Hematopoietic multipotent progenitor cell treated with erythropoietin and hydrocortisone succinate and interleukin-3 and kit ligand, for 8 days (in vitro differentiated cells): ENCODE measurements at regions not wholly inside any gene's neighbourhood (a gene's known extent, or its start where the extent isn't known, plus 50 kb on each side); places are given as distances from the start of the nearest gene placed in this dataset.

Source experiments
- DNase-seq: peaks from one replicate; pipeline ENCODE4 v3.0.0-alpha.2; 2015

DNA sequence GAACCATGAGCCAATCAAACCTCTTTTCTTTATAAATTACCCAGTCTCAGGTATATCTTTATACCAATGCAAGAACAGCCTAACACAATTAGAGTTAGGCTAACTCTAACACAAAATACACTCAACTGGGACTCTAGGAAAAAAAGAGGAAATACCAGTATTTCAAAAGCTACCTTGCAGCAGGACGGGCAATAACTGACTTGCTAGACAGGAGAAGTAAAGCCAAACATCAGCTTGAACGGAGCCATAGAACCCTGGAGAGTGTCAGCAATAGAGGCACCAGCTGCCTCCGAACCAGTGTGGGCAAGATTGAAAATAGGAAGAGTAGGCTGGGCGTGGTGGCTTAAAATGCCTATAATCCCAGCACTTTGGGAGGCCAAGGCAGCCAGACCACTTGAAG lies 162.0 kb upstream of the SOX4 start:
- DNase-seq: no peak

DNA sequence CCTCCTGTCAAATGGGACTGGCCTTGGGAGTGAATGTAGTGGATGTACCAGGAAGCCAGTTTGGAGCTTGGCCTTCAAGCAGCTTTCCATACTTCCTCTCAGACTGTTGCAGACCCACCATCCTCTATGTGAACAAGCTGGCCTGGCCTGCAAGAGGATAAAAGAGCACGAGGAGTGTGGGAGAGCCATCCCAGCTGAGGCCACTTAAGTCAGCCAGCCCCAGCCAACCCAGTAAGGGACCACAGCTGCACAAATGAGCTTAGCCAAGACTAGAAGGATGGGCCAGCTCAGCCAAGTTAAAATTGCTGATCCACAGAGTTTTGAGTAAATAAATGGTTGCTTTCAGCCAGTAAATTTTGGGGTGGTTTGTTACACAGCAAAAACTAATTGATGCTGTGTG lies 156.9 kb upstream of the SOX4 start:
- no peak for DNase-seq

DNA sequence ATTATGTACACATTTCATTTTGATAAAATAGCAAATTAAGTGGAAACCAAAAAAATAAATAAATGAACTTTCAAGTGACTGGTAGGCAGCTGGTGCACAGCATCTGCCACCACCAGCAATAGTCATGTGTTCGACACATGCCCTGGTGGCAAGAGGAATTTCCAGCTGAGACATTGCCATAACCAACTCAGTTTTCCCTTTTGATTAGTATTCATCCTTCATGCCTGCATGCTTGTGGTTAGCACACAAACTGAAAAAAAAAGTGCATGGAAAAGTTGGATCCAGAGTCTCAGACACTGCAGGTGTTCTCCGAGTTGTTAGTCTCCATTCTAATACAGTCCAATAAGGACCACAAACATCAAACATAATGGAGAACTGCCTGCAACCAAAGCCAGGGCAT lies 156.0 kb upstream of the SOX4 start:
- DNase-seq: no peak

DNA sequence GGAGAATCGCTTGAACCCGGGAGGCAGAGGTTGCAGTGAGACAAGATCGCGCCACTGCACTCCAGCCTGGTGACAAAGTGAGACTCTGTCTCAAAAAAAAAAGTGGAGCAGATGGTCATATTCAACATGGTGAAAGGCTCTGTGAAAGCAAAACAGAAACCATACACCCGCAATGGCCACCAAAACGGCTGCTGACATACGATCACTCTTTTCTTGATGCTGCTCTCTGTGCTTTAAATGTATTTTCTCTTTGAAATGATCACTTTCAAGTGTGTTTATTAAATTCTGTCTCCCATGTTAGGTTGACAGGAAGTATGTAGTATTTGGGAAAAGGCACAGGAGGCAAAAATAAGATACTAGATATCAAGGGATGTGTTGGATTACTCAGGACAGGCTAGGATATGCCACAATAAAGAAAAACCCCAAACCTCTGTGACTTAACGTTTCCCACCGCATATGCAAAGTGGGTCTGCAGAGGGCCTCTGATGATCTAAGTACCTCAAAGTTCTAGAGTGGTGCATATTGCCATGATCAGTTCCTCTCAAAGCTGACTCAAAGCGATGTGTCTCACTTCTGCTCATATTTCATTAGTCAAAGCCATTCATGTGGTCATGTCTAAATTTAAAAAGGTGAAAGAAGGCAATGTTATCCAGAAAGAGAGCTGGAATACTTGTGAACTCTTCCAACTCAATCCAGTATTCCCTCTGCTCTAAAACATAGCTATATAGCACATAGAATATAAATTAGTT lies 155.1 kb upstream of the SOX4 start:
- DNase-seq: no peak

DNA sequence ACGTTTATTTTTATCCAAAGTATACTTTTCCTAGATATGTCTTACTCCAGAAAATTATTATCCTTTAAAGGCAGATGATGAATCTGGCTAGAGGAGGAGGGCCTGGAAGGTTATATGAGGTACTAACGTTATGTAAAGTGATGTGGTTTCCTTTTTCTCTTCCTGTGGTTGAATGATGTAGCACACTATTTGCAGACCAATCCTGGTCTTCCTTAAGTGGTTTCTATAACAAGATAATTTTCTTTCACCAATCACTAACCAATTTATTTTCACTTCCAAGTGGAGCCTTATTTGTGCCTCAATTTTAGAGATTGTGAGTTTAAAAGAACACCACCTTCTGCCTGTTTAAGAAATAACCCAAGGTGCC lies 154.6 kb upstream of the SOX4 start:
- DNase-seq: no peak

DNA sequence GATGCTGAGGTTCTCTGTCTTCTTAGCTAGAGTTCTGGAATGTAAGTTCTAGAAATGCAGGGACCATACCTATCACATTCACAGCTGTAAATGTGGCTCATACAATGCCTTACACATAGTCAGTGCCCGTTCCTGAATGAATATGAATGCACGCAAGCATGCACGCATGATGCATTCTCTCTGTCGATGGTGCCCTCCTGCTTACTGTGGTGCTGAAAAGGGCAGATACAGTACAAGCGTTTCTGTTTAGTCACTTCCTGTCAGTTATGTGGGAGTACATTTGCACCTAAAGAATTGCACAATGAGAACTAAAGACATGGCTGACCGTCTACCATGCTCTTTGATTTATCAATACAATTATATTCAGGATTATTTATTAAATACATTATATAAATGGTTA lies 152.2 kb upstream of the SOX4 start:
- DNase-seq: no peak

DNA sequence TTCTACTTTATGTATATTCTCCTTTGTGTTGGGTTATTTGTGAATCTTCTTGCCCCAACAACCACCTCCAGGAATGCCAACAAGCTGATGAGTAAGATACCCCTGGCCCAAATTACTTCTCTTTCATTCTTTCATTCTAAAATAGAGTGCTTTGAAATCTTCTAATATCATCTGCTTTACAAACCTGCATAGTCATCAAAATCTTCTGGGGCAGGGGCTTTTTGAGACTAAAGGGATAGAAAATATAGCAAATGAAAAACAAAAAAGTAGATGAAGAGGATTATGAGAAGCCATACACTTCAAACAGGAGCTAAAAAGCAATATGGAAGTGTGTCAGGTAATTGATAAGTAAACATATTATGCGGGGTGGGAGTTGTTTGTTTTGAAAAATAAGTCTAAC lies 150.7 kb upstream of the SOX4 start:
- DNase-seq: no peak

DNA sequence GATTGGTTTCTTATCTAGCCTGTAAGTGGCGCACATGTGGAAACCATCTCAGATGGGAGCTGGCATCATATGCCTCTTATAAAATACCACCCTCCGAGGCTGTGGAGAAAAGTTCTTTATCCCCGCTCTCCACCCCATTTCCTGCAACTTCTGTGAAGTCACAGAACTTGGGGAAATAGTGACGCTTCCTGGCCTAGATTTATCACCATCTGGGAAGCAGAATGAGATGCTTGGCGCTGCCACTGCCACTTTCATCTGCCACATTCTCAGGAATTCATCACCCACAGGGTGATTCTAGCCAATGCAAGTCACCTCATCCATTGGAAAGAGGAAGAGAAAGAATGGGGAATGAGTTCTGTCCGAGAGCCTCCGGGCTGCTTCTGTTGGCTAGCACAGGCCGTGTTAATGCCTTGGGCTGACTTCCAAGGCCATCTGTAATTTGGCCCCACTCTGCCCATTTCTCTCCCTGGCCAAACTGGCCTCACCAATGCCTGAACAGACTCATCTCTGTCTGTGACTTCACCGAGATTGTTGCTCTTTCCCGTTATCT lies 148.8 kb upstream of the SOX4 start:
- DNase-seq: no peak

DNA sequence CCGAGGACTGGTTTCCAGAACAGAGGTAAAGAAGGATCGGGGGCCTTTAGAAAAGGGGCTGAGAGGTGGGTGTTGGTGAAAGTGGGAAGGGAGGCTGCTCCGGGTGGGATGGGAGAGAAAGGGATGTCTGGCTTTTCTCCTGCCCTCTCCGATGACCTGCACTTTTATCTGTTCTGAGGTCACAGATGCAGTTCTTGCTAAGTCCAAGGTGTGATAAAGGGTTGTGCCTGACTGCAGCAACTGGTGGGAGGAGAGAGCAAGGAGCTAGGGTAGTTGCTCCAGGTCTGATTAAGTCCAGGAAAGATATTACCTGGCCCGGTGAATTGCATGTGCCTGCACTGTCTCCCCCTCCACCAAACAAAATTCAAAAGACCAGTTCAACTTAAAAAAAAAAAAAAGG lies 145.6 kb upstream of the SOX4 start:
- no peak for DNase-seq

DNA sequence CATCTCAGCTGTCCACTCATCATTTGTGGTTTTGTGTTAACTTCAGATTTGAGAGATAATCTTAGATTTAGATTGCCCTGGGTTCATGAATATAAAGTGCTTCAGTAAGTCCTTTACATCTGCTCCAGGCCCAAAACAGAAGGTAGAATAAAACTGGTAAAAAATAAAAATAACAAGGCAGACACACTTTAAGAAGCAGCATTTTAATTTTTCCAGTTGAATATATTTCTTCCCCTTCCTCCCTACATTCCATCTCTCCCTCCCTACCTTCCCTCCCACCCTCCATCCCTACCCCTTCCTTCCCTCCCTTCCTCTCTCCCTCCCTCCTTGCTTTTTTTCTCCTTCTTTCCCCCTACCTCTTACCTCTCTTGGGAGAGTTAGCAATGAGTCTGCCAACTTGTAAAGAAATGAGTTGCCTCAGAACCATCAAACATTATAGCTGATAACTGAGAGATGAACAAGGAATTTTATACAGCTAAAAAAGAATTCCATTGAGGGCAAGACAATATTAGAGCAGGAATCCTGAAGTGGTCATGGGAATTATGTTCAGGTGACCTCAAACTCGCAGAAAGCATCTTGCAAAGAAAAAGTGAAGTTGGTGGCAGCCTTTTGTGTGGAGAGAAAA lies 145.0 kb upstream of the SOX4 start:
- no peak for DNase-seq

DNA sequence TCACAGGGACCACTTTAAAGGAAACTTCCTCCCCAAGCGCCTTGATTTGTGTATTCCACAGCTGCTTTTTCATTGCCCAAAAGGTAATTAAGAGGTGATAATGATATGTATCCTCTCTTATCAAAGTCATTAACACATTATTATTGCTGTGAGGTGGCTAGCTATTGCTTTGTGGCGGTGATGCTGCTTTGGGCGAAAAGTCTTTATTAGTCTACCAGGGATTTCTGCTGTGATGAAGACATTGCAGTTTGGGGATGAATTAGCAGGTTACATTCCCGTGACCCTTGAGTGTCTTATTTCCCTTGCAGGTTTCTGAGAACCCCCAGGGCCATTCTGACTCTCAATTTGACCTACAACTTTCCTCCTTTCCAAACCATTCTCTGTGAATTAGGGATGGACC lies 143.4 kb upstream of the SOX4 start:
- DNase-seq: no peak

DNA sequence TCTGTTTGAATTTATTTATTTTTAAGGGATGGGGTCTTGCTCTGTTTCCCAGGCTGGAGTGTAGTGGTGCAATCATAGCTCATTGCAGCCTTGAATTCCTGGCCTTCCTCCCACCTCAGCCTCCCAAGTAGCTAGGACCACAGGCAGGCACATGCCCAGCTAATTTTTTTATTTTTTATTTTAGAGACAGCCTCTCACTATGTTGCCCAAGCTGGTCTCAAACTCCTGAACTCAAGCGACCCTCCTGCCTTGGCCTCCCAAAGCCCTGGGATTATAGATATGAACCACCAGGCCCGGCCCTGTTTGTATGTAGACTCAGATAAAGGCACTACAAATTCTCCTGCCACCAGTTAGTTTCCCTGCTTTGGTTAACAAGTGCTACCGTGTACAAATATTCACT lies 142.9 kb upstream of the SOX4 start:
- DNase-seq: no peak

DNA sequence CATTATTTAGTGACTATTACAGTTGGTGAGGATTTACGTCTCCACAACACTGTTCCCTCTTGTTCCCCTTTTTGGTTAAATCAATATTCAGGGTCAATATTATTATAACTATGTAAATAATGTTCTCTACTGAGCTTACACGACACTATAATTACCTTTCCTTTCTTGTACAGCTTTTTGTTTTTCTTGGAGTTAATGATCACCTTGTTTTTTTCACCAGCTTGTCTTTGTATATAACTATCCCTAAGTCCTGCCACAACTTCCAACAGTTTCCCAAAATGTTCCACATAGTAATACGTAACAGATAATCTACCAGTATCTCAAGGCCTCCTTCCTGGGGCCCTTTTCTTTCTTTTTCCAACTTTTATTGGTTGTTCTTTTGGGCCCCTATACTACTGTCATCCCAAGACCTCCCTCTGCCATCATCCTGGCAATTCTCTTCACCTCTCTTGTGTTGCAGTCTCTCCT lies 142.0 kb upstream of the SOX4 start:
- DNase-seq: no peak

DNA sequence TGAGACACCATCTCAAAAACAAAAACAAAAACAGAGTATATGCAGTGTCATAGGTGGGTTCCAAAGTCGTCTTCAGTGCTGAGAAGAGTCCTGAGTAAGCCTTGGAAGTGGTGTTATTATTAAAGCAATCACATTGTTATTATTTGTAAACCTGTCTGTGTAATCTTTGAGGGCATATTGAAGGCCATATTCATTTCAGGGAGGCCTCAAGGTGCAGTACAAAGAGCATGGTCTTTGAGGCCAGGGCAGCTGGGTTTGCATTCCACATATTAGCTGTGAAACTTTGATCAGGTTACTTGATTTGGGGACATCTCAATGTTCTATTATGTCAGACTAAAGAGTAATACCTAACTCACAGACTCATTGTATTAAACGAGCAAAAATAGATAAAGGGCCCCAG lies 139.3 kb upstream of the SOX4 start:
- DNase-seq: no peak

DNA sequence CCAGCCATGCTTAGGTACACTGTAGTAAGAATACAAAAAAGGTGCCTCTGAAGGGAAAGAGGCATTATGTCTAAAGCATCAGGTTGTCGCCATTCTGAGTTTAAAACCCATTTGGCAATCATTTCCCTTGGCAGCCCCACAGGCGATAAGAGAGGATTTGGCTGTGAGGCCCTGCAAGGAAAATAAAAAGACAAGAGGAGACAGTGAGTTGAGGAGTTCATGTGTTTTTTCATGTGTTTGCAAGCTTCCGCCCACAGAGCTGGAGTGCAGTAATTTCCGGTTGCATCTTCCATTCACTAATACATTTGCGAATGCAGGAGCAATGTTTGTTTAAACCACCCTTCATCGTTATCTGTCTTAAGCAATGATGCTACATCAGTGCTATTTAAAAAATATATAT lies 138.5 kb upstream of the SOX4 start:
- DNase-seq: no peak

DNA sequence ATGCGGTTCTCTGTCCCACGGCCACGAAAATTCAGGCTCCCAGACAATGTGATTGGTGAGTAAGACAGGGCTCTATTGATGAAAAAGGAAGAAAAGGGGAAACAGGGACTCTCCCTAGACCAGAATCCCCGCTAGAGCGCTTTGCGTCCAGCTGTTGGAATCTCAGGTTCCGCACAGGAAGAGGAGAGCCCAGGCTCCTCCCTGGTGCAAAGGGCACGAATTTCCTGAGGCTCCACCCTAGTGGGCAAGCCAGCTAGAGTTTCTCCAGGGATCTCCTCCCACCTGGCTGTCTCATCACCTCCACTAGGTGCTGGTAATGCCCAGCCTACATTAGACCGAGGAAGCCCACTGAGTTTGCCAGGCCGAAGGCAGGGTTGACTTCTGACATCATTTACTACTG lies 135.9 kb upstream of the SOX4 start:
- DNase-seq: no peak

DNA sequence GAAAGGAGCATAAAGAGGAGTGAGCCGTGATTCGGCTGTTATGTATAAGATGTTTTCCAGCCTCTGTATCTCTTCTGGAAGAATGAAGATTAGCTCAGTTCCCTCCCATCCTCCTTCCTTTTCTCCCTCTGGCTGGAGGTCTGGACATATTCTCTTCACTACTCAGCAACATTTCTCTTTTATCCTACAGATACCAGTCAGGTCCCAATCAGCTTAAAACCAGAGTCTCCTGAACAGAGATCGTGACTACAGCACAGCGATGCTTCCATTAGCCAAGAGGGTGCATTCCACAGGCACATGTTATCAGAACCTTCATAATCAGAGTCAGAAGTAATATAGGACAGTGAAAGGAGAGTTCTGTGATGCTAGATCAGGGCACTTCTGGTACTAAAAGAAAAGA lies 133.9 kb upstream of the SOX4 start:
- no peak for DNase-seq

DNA sequence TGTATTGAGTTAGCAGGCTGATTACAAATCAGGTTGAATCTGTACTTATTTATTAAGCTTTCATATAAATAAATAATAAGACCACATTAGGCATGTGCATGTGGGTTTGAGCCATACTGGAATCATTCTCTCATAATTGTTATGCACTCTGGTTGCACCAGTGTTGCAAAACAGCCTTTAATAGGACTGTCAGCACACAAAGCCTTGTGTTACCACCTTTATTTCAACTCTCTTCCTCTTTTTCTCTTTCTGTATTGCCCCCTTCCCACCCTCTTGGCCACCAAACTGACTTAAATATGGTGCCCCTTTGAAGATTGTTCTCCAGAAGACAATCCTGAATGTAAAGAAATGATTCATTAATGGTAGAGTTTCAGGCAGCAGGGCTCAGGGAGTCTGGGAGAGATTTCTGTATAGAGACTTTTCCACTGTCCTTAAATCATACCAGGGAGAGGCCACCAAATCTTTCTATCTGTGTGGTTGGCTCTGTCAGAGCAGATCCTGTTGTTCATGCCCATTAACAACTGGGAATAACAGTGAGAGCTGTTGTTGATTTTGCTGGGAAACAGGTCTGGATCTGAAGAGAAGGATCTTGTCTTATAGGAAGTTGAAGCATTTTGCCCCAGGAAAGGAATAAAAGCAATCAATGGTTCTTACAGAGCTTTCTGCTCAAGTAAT lies 131.6 kb upstream of the SOX4 start:
- no peak for DNase-seq

DNA sequence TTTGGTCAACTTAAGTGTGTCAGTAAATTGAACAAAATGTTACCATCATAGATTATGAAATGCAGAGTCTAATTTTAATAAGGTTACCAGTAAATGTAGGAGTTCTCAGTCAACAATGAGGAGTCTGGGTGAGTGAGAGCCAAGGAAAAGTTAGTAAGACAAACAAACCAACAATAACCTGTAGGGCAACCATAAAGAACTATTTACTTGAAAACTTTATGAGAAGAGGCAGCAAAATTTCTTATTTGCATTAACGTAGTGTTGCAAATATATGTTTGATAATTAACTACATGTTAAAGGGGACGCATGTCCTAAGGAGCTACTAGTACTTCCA lies 131.1 kb upstream of the SOX4 start:
- DNase-seq: no peak

DNA sequence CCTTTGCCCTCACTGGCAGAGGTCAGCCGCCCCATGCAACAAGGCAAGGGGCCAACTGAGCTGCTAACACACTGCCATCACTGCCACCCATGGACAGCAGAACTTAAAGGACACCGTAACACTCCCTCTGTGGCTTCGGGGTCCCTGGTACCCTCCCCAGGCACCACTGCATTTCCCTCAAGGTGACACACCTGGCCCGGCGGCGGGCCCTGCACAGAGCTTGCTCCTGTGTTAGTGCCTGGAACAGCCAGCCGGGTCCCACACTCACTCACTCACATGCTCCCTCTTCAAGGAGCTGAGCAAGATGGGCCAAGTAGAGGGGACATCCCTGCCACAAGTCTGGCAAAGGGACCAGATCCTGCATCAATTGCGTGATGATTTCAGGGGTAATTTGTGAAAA lies 126.5 kb upstream of the SOX4 start:
- no peak for DNase-seq

DNA sequence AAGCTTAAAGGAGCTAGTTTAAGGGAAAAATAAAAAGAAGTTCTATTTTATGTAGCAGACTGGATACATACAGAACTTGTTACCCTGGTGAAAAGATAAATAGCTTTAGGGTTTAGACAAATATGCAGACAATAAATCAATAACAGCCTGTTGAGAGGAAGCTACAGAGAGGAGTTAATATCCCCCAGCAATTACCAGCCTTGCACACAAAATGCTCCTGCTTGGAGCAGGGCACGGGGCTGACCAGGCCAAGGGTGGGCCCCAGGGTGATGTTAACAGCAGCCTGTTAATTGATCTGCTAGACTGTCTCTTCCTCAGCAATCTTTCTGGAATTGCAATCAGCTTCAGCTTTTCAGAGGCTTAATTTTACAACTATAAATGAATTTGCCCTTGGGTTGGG lies 125.1 kb upstream of the SOX4 start:
- no peak for DNase-seq

DNA sequence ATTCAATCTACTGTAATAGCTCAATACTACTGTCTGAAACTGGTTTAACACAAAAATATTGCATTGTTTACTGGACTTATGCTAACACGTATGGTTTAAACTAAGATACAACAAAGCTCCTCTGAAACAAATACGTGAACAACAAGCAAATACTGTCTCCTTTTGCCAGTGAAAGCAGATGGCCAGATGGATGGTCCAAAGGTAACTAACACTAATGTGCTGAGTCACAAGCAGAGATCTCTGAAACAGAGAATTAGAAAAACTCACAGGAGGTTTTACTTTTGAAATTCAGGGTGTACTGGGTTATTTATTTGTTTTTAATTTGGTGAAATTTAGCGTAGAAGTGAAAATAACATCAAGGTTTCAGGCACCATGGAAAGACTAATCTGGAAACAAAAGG lies 124.3 kb upstream of the SOX4 start:
- DNase-seq: no peak

DNA sequence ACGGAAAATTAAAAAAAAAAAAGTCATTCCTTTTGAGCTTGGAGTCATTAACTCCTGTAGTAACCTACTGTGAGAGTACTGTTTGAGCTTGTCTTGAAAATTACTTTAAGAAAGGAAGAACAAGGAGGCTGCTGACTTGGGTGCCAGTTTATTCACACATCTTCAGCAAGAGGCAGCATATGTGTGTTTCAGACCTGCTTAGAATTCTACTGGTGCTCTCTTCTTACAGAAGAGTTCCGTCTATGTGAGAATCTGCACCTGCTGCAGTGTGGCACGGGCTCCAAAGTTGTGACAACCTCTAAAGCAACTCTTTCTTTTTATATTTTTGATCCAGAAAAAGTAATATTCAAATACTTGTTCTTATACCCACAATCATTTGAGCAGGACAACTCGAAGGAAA lies 117.4 kb upstream of the SOX4 start:
- DNase-seq: no peak

DNA sequence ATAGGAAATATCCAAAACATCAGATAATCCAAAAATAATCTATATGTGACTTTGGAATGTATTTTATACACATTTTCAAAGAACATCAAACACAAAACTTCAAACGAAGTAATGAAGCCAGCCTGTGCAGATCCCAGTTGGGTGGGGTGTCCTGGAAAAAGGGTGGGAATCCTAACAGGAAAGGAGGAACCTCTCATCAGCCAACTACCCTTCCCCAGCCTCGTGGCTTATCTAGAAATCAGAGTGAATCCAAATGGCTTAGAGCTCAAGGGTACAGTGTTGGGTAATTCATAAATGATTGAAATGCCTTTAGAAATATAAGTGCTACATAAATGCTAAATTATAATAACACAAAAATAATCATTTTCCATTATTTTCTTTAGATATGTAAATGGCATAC lies 115.1 kb upstream of the SOX4 start:
- no peak for DNase-seq
